GM23338 (cell line): ENCODE measurements at regions not wholly inside any gene's neighbourhood (a gene's known extent, or its start where the extent isn't known, plus 50 kb on each side); places are given as distances from the start of the nearest gene placed in this dataset.

Experiments
- ATAC-seq: fragments of 200-7000 bp; cut with Tn5 transposase; 3 replicates; pipeline ENCODE4 v1.9.1; 2020
- DNase-seq: peaks from one replicate; pipeline ENCODE4 v3.0.0-alpha.2; 2015; ENCODE audit warnings: low spot score
- H2AFZ ChIP-seq: fragments of 200-600 bp; sonication (generic); 2 replicates; pipeline ENCODE4 v1.8.0; 2016; ENCODE audit warnings: antibody characterized with exemption, mild to moderate bottlenecking, moderate library complexity
- H3F3A ChIP-seq: fragments of 200-600 bp; sonication (generic); replicated peaks from 2 replicates; pipeline ENCODE4 v1.8.0; 2017; ENCODE audit warnings: antibody characterized with exemption, mixed run types, low read depth
- H3K27ac ChIP-seq: fragments of 200-600 bp; sonication (generic); 2 replicates; pipeline ENCODE4 v1.6.1; 2016; ENCODE audit warnings: low read depth
- H3K27me3 ChIP-seq: fragments of 200-600 bp; sonication (generic); 2 replicates; pipeline ENCODE4 v1.8.0; 2016; ENCODE audit warnings: mild to moderate bottlenecking, mixed run types, moderate library complexity; ENCODE audit not compliant: insufficient read depth
- H3K36me3 ChIP-seq: fragments of 200-600 bp; sonication (generic); 2 replicates; pipeline ENCODE4 v1.8.0; 2016; ENCODE audit warnings: mild to moderate bottlenecking; ENCODE audit not compliant: insufficient read depth
- H3K4me1 ChIP-seq: fragments of 200-600 bp; sonication (generic); 2 replicates; pipeline ENCODE4 v1.8.0; 2016; ENCODE audit warnings: mild to moderate bottlenecking, moderate library complexity; ENCODE audit not compliant: insufficient read depth
- H3K4me2 ChIP-seq: fragments of 200-600 bp; sonication (generic); 2 replicates; pipeline ENCODE4 v1.7.1; 2017; ENCODE audit warnings: mixed run types
- H3K4me3 ChIP-seq: fragments of 200-600 bp; sonication (generic); 2 replicates; pipeline ENCODE4 v1.6.1; 2016; ENCODE audit warnings: mixed run types
- H3K79me2 ChIP-seq: fragments of 200-600 bp; sonication (generic); replicated peaks from 2 replicates; pipeline ENCODE4 v1.8.0; 2017; ENCODE audit warnings: mild to moderate bottlenecking; ENCODE audit not compliant: insufficient read depth
- H3K9me2 ChIP-seq: fragments of 200-600 bp; sonication (generic); 2 replicates; pipeline ENCODE4 v1.8.0; 2017; ENCODE audit not compliant: insufficient read depth
- H4K20me1 ChIP-seq: fragments of 200-600 bp; sonication (generic); replicated peaks from 2 replicates; pipeline ENCODE4 v1.8.0; 2017; ENCODE audit warnings: mild to moderate bottlenecking; ENCODE audit not compliant: insufficient read depth
- H3K27ac Mint-ChIP-seq: 2 replicates; pipeline ENCODE4 v1.8.0; 2020; ENCODE audit warnings: inconsistent platforms, mild to moderate bottlenecking, moderate library complexity, mixed read lengths
- H3K27me3 Mint-ChIP-seq: 3 replicates; pipeline ENCODE4 v1.8.0; 2022; ENCODE audit warnings: low read depth, mild to moderate bottlenecking, moderate library complexity, mixed read lengths, inconsistent platforms; ENCODE audit not compliant: insufficient read depth, poor library complexity
- H3K36me3 Mint-ChIP-seq: 3 replicates; pipeline ENCODE4 v1.8.0; 2021; ENCODE audit warnings: low read depth, mild to moderate bottlenecking, inconsistent platforms, moderate library complexity, mixed read lengths
- H3K4me1 Mint-ChIP-seq: 3 replicates; pipeline ENCODE4 v1.8.0; 2020; ENCODE audit warnings: mild to moderate bottlenecking, inconsistent platforms, mixed read lengths
- H3K4me3 Mint-ChIP-seq: 3 replicates; pipeline ENCODE4 v1.8.0; 2021; ENCODE audit warnings: moderate library complexity, mild to moderate bottlenecking, inconsistent platforms, mixed read lengths
- H3K9me3 Mint-ChIP-seq: 3 replicates; pipeline ENCODE4 v1.8.0; 2020; ENCODE audit warnings: moderate library complexity, mild to moderate bottlenecking, inconsistent platforms, mixed read lengths
- CREB1 ChIP-seq: fragments of 250-450 bp; sonication (Bioruptor Pico); IDR thresholded peaks from 2 replicates; pipeline ENCODE4 v1.5.0; 2020; ENCODE audit warnings: low read depth, mild to moderate bottlenecking, moderate library complexity
- CTCF ChIP-seq, 2 experiments: fragments of 200-600 bp in 1 of 2; sonication (generic) in 1 of 2; conservative IDR thresholded peaks; 2 replicates each; pipeline versions ENCODE4 v1.5.1 to v1.6.1; 2016 to 2017; ENCODE audit warnings: antibody characterized with exemption in 2 of 2, low read depth in 2 of 2, mild to moderate bottlenecking in 2 of 2, moderate library complexity in 1 of 2
- ETS1 ChIP-seq: IDR thresholded peaks from 2 replicates; pipeline ENCODE4 v1.6.1; 2016; ENCODE audit warnings: antibody characterized with exemption
- EZH2 ChIP-seq: fragments of 200-600 bp; sonication (generic); IDR thresholded peaks from one replicate; pipeline ENCODE4 v1.8.0; 2017; ENCODE audit warnings: antibody characterized with exemption, mild to moderate bottlenecking, low read depth; ENCODE audit not compliant: unreplicated experiment
- EZH2phosphoT487 ChIP-seq: fragments of 200-600 bp; sonication (generic); IDR thresholded peaks from one replicate; pipeline ENCODE4 v1.8.1; 2018; ENCODE audit warnings: antibody characterized with exemption; ENCODE audit not compliant: unreplicated experiment
- JUNB ChIP-seq: IDR thresholded peaks from one replicate; pipeline ENCODE4 v1.6.1; 2016; ENCODE audit warnings: antibody characterized with exemption; ENCODE audit not compliant: unreplicated experiment
- NANOG ChIP-seq: IDR thresholded peaks from 2 replicates; pipeline ENCODE4 v1.6.1; 2016; ENCODE audit warnings: antibody characterized with exemption, borderline replicate concordance
- POLR2AphosphoS5 ChIP-seq: IDR thresholded peaks from 2 replicates; pipeline ENCODE4 v1.6.1; 2016; ENCODE audit warnings: antibody characterized with exemption, low read depth
- STAT1 ChIP-seq: IDR thresholded peaks from one replicate; pipeline ENCODE4 v1.6.1; 2016; ENCODE audit warnings: antibody characterized with exemption; ENCODE audit not compliant: unreplicated experiment
- ZNF114 ChIP-seq: fragments of 250-450 bp; sonication (Bioruptor Pico); IDR thresholded peaks from 2 replicates; pipeline ENCODE4 v1.5.0; 2020; ENCODE audit warnings: mild to moderate bottlenecking, moderate library complexity
- ZNF331 ChIP-seq: fragments of 250-450 bp; sonication (Bioruptor Pico); IDR thresholded peaks from 2 replicates; pipeline ENCODE4 v1.5.0; 2020; ENCODE audit warnings: low read depth, mild to moderate bottlenecking, moderate library complexity
- ZNF462 ChIP-seq: fragments of 250-450 bp; sonication (Bioruptor Pico); IDR thresholded peaks from 2 replicates; pipeline ENCODE4 v1.5.0; 2020; ENCODE audit warnings: mild to moderate bottlenecking, moderate library complexity
- TF ChIP-seq, protein P1 (sequence below): IDR thresholded peaks from one replicate; pipeline ENCODE4 v1.6.1; 2018; ENCODE audit warnings: antibody characterized with exemption; ENCODE audit not compliant: unreplicated experiment

DNA sequence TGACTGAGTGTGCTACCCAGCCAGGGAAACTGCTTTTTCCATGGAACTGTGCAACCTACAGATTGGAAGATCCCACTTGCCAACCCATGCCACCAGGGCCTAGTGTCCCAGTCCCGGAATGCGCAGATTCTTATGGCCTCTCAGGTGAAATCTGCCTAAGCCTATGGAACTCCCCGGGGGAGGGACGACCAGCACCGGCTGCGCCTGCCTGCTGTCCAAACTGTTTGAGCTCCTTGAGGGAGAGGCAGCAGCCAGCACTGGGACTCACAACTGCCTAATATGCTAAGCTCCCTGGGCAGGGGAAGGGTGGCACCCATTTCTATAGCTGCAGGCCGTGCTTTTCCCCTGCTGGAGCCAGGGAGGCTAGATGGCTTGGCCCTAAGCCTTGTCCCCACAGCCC, 92.5 kb upstream of the GZMB start:
- H4K20me1 ChIP-seq: no peaks in the 10 kb centered on the region
- no peak overlapping the region for H3K4me3 ChIP-seq
- no peak overlapping the region for H3K4me3 Mint-ChIP-seq
- H3K4me1 Mint-ChIP-seq: no peaks in the 10 kb centered on the region
- no peaks in the 10 kb centered on the region for H3K27me3 ChIP-seq
- H2AFZ ChIP-seq: no peak overlapping the region
- no peaks in the 10 kb centered on the region for H3K36me3 ChIP-seq
- H3F3A ChIP-seq: no peaks in the 10 kb centered on the region
- no peaks in the 10 kb centered on the region for H3K27me3 Mint-ChIP-seq
- no peak overlapping the region for H3K27ac Mint-ChIP-seq
- TF ChIP-seq CREB1 (CRISPR knock-in tag) (no peak), CTCF (conservative IDR thresholded peaks at IDR 0.05; ENCODE audit: low read depth in 2 of 2) (no peak), EZH2 (no peak), POLR2AphosphoS5 (no peak), NANOG (no peak), ETS1 (no peak), STAT1 (no peak), EZH2phosphoT487 (no peak), ZNF114 (CRISPR knock-in tag) (no peak), ZNF462 (CRISPR knock-in tag) (no peak), JUNB (no peak), ZNF331 (CRISPR knock-in tag) (no peak)
- TF ChIP-seq, protein P1, sequence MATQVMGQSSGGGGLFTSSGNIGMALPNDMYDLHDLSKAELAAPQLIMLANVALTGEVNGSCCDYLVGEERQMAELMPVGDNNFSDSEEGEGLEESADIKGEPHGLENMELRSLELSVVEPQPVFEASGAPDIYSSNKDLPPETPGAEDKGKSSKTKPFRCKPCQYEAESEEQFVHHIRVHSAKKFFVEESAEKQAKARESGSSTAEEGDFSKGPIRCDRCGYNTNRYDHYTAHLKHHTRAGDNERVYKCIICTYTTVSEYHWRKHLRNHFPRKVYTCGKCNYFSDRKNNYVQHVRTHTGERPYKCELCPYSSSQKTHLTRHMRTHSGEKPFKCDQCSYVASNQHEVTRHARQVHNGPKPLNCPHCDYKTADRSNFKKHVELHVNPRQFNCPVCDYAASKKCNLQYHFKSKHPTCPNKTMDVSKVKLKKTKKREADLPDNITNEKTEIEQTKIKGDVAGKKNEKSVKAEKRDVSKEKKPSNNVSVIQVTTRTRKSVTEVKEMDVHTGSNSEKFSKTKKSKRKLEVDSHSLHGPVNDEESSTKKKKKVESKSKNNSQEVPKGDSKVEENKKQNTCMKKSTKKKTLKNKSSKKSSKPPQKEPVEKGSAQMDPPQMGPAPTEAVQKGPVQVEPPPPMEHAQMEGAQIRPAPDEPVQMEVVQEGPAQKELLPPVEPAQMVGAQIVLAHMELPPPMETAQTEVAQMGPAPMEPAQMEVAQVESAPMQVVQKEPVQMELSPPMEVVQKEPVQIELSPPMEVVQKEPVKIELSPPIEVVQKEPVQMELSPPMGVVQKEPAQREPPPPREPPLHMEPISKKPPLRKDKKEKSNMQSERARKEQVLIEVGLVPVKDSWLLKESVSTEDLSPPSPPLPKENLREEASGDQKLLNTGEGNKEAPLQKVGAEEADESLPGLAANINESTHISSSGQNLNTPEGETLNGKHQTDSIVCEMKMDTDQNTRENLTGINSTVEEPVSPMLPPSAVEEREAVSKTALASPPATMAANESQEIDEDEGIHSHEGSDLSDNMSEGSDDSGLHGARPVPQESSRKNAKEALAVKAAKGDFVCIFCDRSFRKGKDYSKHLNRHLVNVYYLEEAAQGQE: no peak
- peaks cover 2% of the 10 kb centered on the region; the same call in 1 of the 3 replicates for H3K36me3 Mint-ChIP-seq
- H3K9me2 ChIP-seq: peaks cover 9% of the 10 kb centered on the region; the same call in 1 of the 2 replicates
- no peak for DNase-seq
- no peaks in the 10 kb centered on the region for H3K79me2 ChIP-seq
- H3K27ac ChIP-seq: no peak overlapping the region
- no peak overlapping the region for H3K4me2 ChIP-seq
- no peak for ATAC-seq
- peaks cover 4% of the 10 kb centered on the region; the same call in 2 of the 3 replicates for H3K9me3 Mint-ChIP-seq
- no peaks in the 10 kb centered on the region for H3K4me1 ChIP-seq
